ENCODE measurements at regions not wholly inside any gene's neighbourhood (a gene's known extent, or its start where the extent isn't known, plus 50 kb on each side); places are given as distances from the start of the nearest gene placed in this dataset.

GRCh38 chr2:65518751-65519150 is 86.4 kb upstream of the SPRED2 start:
- H3K4me3 ChIP-seq, result no peak overlapping the region
- H3K4me1 ChIP-seq, result no peaks in the 10 kb centered on the region
- no peak for ATAC-seq
- intact Hi-C loops (cut with DNase I), result no loop called here
- DNase-seq, result no peak
- H3K36me3 ChIP-seq, result no peaks in the 10 kb centered on the region
- no peak overlapping the region for H3K27ac ChIP-seq
- no peaks in the 10 kb centered on the region for H3K27me3 ChIP-seq (ENCODE audit: low read depth)
- TF ChIP-seq, protein P1, sequence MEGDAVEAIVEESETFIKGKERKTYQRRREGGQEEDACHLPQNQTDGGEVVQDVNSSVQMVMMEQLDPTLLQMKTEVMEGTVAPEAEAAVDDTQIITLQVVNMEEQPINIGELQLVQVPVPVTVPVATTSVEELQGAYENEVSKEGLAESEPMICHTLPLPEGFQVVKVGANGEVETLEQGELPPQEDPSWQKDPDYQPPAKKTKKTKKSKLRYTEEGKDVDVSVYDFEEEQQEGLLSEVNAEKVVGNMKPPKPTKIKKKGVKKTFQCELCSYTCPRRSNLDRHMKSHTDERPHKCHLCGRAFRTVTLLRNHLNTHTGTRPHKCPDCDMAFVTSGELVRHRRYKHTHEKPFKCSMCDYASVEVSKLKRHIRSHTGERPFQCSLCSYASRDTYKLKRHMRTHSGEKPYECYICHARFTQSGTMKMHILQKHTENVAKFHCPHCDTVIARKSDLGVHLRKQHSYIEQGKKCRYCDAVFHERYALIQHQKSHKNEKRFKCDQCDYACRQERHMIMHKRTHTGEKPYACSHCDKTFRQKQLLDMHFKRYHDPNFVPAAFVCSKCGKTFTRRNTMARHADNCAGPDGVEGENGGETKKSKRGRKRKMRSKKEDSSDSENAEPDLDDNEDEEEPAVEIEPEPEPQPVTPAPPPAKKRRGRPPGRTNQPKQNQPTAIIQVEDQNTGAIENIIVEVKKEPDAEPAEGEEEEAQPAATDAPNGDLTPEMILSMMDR (IDR thresholded peaks at IDR 0.05), result no peak
- H3K9me3 ChIP-seq, result no peaks in the 10 kb centered on the region

DNA sequence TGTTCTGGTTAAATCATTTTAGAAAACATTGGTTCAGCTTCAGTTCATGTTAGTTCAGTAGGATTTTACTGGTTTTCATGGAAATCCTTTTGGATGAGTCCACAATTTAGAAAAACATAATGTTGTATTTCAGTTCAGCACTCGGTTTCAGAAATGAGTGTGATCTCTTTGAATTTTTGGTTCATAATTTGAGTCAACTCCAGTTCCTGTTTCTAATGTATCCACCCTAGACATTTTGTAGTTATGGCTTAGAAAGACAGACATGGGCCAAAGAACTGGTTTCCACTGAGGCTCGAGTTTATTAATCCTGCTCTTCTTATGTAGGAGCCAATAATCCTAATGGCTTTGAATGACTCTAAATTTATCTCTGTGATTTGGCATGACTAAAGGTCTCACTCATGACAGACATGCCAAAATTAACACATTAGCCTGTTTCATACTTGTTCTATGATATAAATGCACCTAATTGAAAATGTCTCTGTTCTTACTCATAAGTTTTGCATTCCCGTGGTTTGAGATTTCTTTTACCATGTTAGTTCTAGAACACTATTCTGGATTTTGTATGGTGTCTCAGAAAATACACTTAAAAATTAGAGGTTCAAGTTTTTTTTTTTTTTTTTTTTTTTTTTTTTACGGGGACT is 82.3 kb upstream of the SPRED2 start:
- no peaks in the 10 kb centered on the region for H3K4me1 ChIP-seq
- ATAC-seq (no peak), DNase-seq (no peak)

DNA sequence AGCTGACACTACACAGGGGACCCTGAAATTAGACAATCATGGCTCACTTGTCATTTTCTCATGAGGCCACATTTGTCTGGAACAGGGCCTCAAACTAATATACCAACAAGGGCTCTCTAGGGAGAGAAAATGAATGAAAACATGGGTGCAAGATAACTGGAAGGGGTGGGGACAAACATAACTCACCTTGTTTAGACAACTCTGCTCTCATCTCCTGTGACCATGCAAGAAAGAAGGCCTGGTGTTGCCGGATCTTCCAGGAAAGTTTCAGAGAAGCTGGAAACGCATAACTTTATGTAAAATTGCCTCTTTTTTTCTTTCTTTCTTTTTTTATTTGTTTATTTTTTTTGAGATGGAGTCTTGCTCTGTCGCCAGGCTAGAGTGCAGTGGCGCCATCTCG is 80.4 kb upstream of the SPRED2 start:
- no peaks in the 10 kb centered on the region for H3K4me1 ChIP-seq
- no peak overlapping the region for H3K27ac ChIP-seq
- no peaks in the 10 kb centered on the region for H3K9me3 ChIP-seq
- intact Hi-C loops (cut with DNase I), result no loop called here
- H3K36me3 ChIP-seq, result no peaks in the 10 kb centered on the region
- ATAC-seq (no peak), DNase-seq (no peak)
- H3K4me3 ChIP-seq, result no peak overlapping the region
- H3K27me3 ChIP-seq (ENCODE audit: low read depth), result no peaks in the 10 kb centered on the region
- TF ChIP-seq, protein P1 (IDR thresholded peaks at IDR 0.05), result no peak

More for the DNA sequence above, 82.3 kb upstream of the SPRED2 start:
- Histone ChIP-seq H3K9me3 (no peaks in the 10 kb centered on the region), H3K4me3 (no peak overlapping the region), H3K27me3 (ENCODE audit: low read depth) (no peaks in the 10 kb centered on the region), H3K36me3 (no peaks in the 10 kb centered on the region), H3K27ac (no peak overlapping the region)
- TF ChIP-seq, protein P1 (IDR thresholded peaks at IDR 0.05), result no peak
- intact Hi-C loops (cut with DNase I), result no loop called here

- Histone ChIP-seq H3K27me3 (ENCODE audit: low read depth) (no peaks in the 10 kb centered on the region), H3K9me3 (no peaks in the 10 kb centered on the region), H3K4me3 (no peak overlapping the region), H3K36me3 (no peaks in the 10 kb centered on the region), H3K4me1 (no peaks in the 10 kb centered on the region), H3K27ac (no peak overlapping the region)
- intact Hi-C loops (cut with DNase I), result no loop called here
- DNase-seq (no peak), ATAC-seq (no peak)
- TF ChIP-seq, protein P1 (IDR thresholded peaks at IDR 0.05), result no peak
Observed at GRCh38 chr2:65511306-65511705, 78.9 kb upstream of the SPRED2 start.

DNA sequence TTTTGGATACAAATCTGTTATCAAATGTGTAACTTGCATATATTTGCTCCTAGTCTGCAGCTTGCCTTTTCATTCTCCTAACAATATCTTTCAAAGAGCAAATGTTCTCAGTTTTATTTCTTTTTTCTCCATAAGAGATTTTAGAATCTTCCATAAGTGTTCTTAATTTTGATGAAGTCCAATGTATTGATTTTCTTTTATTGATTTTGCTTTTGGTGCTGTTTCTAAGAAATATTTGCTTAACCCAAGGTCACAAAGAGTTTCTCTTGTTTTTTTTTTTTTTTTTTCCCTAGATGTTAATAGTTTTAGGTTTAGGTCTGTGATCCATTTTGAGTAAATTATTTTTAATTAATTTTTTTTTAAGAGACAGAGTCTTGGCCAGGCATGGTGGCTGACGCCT is 75.8 kb upstream of the SPRED2 start:
- TF ChIP-seq, protein P1 (IDR thresholded peaks at IDR 0.05), result no peak
- Histone ChIP-seq H3K27ac (no peak overlapping the region), H3K36me3 (no peaks in the 10 kb centered on the region), H3K4me3 (no peak overlapping the region), H3K4me1 (peaks cover 4% of the 10 kb centered on the region), H3K9me3 (no peaks in the 10 kb centered on the region), H3K27me3 (ENCODE audit: low read depth) (no peaks in the 10 kb centered on the region)
- intact Hi-C loops (cut with DNase I), result no loop called here
- DNase-seq, result no peak
- ATAC-seq, result no peak

Measured in lower lobe of right lung (tissue), 2 donors.